RWPE1 (cell line): ENCODE measurements at regions not wholly inside any gene's neighbourhood (a gene's known extent, or its start where the extent isn't known, plus 50 kb on each side); places are given as distances from the start of the nearest gene placed in this dataset.

ENCODE experiments used
- CTCF ChIA-PET: fragments of 350-600 bp; sonication (Branson Sonifier 250); formaldehyde crosslinking; extraction: SDS; loops from one replicate; lab custom pipeline; 2021; lab: Yijun Ruan, JAX
- POLR2A ChIA-PET: fragments of 400-600 bp; formaldehyde crosslinking; extraction: SDS; loops from one replicate; lab custom pipeline; 2020; ENCODE audit warnings: antibody characterized with exemption; ENCODE audit not compliant: low non-redundant PET; lab: Yijun Ruan, JAX
- DNase-seq: peaks from one replicate; pipeline ENCODE4 v3.0.0; 2012; ENCODE audit warnings: low spot score
- H3K27ac ChIP-seq: fragments of 450-650 bp; 2 replicates; pipeline ENCODE4 v1.5.1; 2017
- TF ChIP-seq, protein P1 (sequence below): fragments of 450-650 bp; conservative IDR thresholded peaks from 2 replicates; pipeline ENCODE4 v1.5.1; 2017; ENCODE audit warnings: low read depth, mild to moderate bottlenecking

DNA sequence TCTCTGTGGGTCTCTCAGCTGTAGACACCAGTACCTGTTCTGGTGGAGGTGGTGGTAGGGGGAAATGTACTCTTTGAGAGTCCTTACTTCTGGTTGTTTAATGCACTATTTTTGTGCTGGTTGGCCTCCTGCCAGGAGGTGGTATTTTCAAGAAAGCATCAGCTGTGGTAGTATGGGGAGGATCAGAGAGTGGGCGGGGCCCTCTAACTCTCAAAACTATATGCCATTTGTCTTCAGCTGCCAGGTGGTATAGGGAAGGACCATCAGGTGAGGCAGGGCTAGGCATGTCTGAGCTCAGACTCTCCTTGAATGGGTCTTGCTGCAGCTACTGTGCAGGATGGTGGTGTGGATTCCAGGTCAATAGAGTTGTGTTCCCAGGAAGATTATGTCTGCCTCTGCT lies 1100.8 kb downstream of the CNTNAP5 start:
- ChIA-PET POLR2A (no interaction called here), CTCF (no interaction called here)
- no peak overlapping the region for H3K27ac ChIP-seq
- DNase-seq = no peak
- TF ChIP-seq, protein P1, sequence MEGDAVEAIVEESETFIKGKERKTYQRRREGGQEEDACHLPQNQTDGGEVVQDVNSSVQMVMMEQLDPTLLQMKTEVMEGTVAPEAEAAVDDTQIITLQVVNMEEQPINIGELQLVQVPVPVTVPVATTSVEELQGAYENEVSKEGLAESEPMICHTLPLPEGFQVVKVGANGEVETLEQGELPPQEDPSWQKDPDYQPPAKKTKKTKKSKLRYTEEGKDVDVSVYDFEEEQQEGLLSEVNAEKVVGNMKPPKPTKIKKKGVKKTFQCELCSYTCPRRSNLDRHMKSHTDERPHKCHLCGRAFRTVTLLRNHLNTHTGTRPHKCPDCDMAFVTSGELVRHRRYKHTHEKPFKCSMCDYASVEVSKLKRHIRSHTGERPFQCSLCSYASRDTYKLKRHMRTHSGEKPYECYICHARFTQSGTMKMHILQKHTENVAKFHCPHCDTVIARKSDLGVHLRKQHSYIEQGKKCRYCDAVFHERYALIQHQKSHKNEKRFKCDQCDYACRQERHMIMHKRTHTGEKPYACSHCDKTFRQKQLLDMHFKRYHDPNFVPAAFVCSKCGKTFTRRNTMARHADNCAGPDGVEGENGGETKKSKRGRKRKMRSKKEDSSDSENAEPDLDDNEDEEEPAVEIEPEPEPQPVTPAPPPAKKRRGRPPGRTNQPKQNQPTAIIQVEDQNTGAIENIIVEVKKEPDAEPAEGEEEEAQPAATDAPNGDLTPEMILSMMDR = no peak

- ChIA-PET CTCF (no interaction called here), POLR2A (no interaction called here)
- no peak for DNase-seq
These were observed 1135.9 kb downstream of the CNTNAP5 start for GRCh38 chr2:125160947-125161346.

DNA sequence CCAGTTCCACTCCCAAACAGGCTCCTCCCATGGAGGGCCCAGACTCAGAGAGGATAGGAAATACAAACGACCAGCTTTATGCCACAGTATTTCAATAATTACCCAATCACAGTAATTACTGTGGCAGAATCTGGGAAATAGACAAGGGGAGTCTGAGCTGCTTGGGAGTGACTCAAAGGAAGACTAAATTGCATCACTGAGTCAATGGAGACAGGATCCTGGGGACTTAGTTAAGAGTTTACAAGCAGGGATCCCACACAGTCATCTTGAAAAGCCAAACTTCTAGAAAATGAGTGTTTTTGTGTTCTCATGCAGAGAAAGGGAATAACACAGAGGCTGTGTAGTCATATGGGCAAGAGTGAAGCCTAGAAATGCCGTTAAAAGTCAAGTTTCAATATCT lies 1142.1 kb downstream of the CNTNAP5 start:
- no peak overlapping the region for H3K27ac ChIP-seq
- ChIA-PET CTCF (no interaction called here), POLR2A (no interaction called here)
- no peak for DNase-seq
- TF ChIP-seq, protein P1 = no peak

More at GRCh38 chr2:125160947-125161346, 1135.9 kb downstream of the CNTNAP5 start:
- TF ChIP-seq, protein P1 = no peak
- H3K27ac ChIP-seq = no peak overlapping the region

DNA sequence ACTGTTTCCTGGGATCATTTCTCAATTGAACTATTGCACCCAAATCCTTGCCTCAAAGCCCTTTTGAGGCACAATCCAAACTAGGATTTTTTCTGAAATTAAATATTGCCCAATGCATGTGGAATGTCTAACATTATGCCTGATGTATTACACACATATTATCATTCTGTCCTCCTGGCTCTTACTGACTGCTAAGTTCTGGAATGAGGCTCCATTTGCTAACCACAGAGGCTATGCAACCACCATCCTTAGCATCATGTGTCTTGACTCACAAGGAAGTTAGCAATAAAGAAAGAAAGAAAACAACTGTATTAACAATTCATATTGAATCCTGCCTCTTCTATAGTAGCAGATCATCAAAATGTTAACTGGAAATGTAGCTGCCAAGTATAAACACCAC lies 1142.7 kb downstream of the CNTNAP5 start:
- TF ChIP-seq, protein P1 = no peak
- CTCF ChIA-PET = interaction anchor here (0.8 kb wide), 1 partner anchor 304 kb away, joined by 3 read pairs; no protein-coding TSS in a partner anchor
- peak overlapping the region; percentile 60; the same call in 1 of the 2 replicates for H3K27ac ChIP-seq
- DNase-seq = no peak
- POLR2A ChIA-PET = no interaction called here

DNA sequence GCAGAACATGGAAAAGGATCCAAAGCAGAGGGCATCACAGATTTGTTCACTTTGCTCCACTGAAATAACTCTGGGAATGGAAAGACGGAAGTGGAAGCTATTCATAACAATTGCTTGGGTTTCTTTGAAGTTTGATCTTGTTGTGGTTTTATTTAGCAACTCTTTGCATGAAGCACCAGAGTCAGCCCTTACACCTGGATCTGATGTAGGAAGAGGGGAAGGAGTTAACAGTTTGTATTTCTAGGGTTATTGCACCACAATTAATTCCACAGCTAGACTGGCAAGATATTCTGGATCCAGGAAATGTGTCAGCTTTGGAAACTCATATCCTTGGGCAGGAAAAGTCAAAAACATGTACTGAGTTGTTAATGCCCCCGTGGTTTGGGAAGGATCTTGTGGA lies 1143.4 kb downstream of the CNTNAP5 start:
- ChIA-PET POLR2A (no interaction called here), CTCF (interaction anchor here (0.6 to 0.8 kb wide), 5 partner anchors 304 to 1468 kb away, joined by 3 to 5 read pairs (median 4); no protein-coding TSS in a partner anchor)
- H3K27ac ChIP-seq = peak overlapping the region; percentile 60; the same call in 1 of the 2 replicates
- TF ChIP-seq, protein P1 = no peak
- DNase-seq = no peak

GRCh38 chr2:125169022-125169763 lies 1144.1 kb downstream of the CNTNAP5 start:
- H3K27ac ChIP-seq = no peak overlapping the region
- DNase-seq = no peak
- TF ChIP-seq, protein P1 = no peak
- POLR2A ChIA-PET = no interaction called here
- CTCF ChIA-PET = interaction anchor here (0.6 to 0.7 kb wide), 4 partner anchors 536 to 1468 kb away, joined by 3 to 5 read pairs (median 4); no protein-coding TSS in a partner anchor
